ENCODE measurements at regions not wholly inside any gene's neighbourhood (a gene's known extent, or its start where the extent isn't known, plus 50 kb on each side); places are given as distances from the start of the nearest gene placed in this dataset.

GRCh38 chr3:81911221-81911620 lies 149.8 kb upstream of the GBE1 start:
- no peak for TF ChIP-seq CTCF (IDR thresholded peaks at IDR 0.05)
- H3K4me1 ChIP-seq, result no peaks in the 10 kb centered on the region
- H3K27ac ChIP-seq, result no peak overlapping the region
- H3K36me3 ChIP-seq, result no peaks in the 10 kb centered on the region
- H3K9me3 ChIP-seq, result no peaks in the 10 kb centered on the region
- ATAC-seq, result no peak
- intact Hi-C loops (cut with DNase I), result no loop called here
- H3K27me3 ChIP-seq, result no peaks in the 10 kb centered on the region
- no peak for DNase-seq
- H3K4me3 ChIP-seq, result no peak overlapping the region

- ATAC-seq (peak; percentile 70), DNase-seq (peak in 1 of 4 donors; percentile 18)
- Histone ChIP-seq H3K4me1 (no peaks in the 10 kb centered on the region), H3K27ac (no peak overlapping the region), H3K36me3 (no peaks in the 10 kb centered on the region), H3K27me3 (no peaks in the 10 kb centered on the region), H3K9me3 (no peaks in the 10 kb centered on the region), H3K4me3 (no peak overlapping the region)
- peak; percentile 71 to 85 for TF ChIP-seq CTCF (IDR thresholded peaks at IDR 0.05)
- intact Hi-C loops (cut with DNase I), result no loop called here
Observed at GRCh38 chr3:81910244-81910852, 148.9 kb upstream of the GBE1 start.

GRCh38 chr3:81909796-81910195 lies 148.4 kb upstream of the GBE1 start:
- intact Hi-C loops (cut with DNase I), result no loop called here
- H3K27ac ChIP-seq, result no peak overlapping the region
- no peaks in the 10 kb centered on the region for H3K36me3 ChIP-seq

GRCh38 chr3:81908561-81908960 lies 147.1 kb upstream of the GBE1 start:
- no peak for TF ChIP-seq CTCF (IDR thresholded peaks at IDR 0.05)
- H3K27ac ChIP-seq, result no peak overlapping the region
- intact Hi-C loops (cut with DNase I), result no loop called here
- H3K9me3 ChIP-seq, result no peaks in the 10 kb centered on the region
- no peaks in the 10 kb centered on the region for H3K27me3 ChIP-seq
- no peak for DNase-seq
- H3K4me1 ChIP-seq, result no peaks in the 10 kb centered on the region
- no peak overlapping the region for H3K4me3 ChIP-seq
- H3K36me3 ChIP-seq, result no peaks in the 10 kb centered on the region
- no peak for ATAC-seq

More at GRCh38 chr3:81909796-81910195, 148.4 kb upstream of the GBE1 start:
- ATAC-seq, result no peak
- DNase-seq, result no peak
- no peaks in the 10 kb centered on the region for H3K27me3 ChIP-seq
- TF ChIP-seq CTCF (IDR thresholded peaks at IDR 0.05), result no peak
- no peak overlapping the region for H3K4me3 ChIP-seq
- H3K4me1 ChIP-seq, result no peaks in the 10 kb centered on the region
- no peaks in the 10 kb centered on the region for H3K9me3 ChIP-seq

GRCh38 chr3:81898336-81898735 lies 136.9 kb upstream of the GBE1 start:
- Histone ChIP-seq H3K4me3 (no peak overlapping the region), H3K9me3 (no peaks in the 10 kb centered on the region), H3K27ac (no peak overlapping the region), H3K36me3 (no peaks in the 10 kb centered on the region), H3K27me3 (no peaks in the 10 kb centered on the region), H3K4me1 (no peaks in the 10 kb centered on the region)
- TF ChIP-seq CTCF (IDR thresholded peaks at IDR 0.05), result no peak
- ATAC-seq (no peak), DNase-seq (no peak)
- intact Hi-C loops (cut with DNase I), result no loop called here

Measured in left lung (tissue), 4 donors.